Sigmoid colon (tissue), 6 donors: ENCODE measurements at regions not wholly inside any gene's neighbourhood (a gene's known extent, or its start where the extent isn't known, plus 50 kb on each side); places are given as distances from the start of the nearest gene placed in this dataset.

ENCODE experiments used
- DNase-seq: peaks from one replicate; pipeline ENCODE4 v3.0.0-alpha.2; 2019
- H3K27ac ChIP-seq, 4 donors: fragments of 200-600 bp; sonication (generic); one replicate each; pipeline ENCODE4 v1.5.1; 2016 to 2019; ENCODE audit warnings: mild to moderate bottlenecking in 1 of 4
- H3K27me3 ChIP-seq, 3 donors: fragments of 200-600 bp; sonication (generic); one replicate each; pipeline ENCODE4 v1.5.1; 2019; ENCODE audit warnings: mild to moderate bottlenecking in 1 of 3
- H3K36me3 ChIP-seq, 4 donors: fragments of 200-600 bp; sonication (generic); one replicate each; pipeline ENCODE4 v1.5.1; 2016 to 2019
- H3K4me1 ChIP-seq, 4 donors: fragments of 200-600 bp; sonication (generic); one replicate each; pipeline ENCODE4 v1.5.1; 2017 to 2019
- H3K4me3 ChIP-seq, 4 donors: fragments of 200-600 bp; sonication (generic); one replicate each; pipeline ENCODE4 v1.5.1; 2017 to 2019; ENCODE audit warnings: mild to moderate bottlenecking in 2 of 4, moderate library complexity in 1 of 4
- H3K9me3 ChIP-seq, 4 donors: fragments of 200-600 bp in 3 of 4; sonication (generic) in 3 of 4; one replicate each; pipeline versions ENCODE4 v1.5.1 to v1.6.1; 2013 to 2019
- EP300 ChIP-seq, 4 donors: sonication (generic); formaldehyde crosslinking; IDR thresholded peaks; one replicate each; pipeline ENCODE4 v1.6.1; 2017; ENCODE audit warnings: antibody characterized with exemption in 4 of 4
- POLR2A ChIP-seq, 2 donors: fragments of 450-650 bp; IDR thresholded peaks; one replicate each; pipeline ENCODE4 v1.6.1; 2016; ENCODE audit warnings: antibody characterized with exemption in 2 of 2, mild to moderate bottlenecking in 2 of 2, moderate library complexity in 2 of 2
- POLR2AphosphoS5 ChIP-seq, 4 donors: sonication (generic); formaldehyde crosslinking; IDR thresholded peaks; one replicate each; pipeline ENCODE4 v1.6.1; 2017; ENCODE audit warnings: antibody characterized with exemption in 4 of 4
- WGBS, 2 donors: extraction: QIAGEN DNeasy Blood & Tissue Kit; methylation state at CpG; one replicate each; pipeline ENCODE4 v1.1.7; 2013; 5-methylcytosine and 5-hydroxymethylcytosine counted together
- intact Hi-C: fragments of 100-400 bp; cut with DNase I; formaldehyde crosslinking; loops from one replicate; pipeline ENCODE4 v1.15.1; 2023
- TF ChIP-seq, protein P1 (sequence below), 4 experiments: fragments of 450-650 bp in 3 of 4; fragments of 200-600 bp in 1 of 4; IDR thresholded peaks; one replicate each; pipeline ENCODE4 v1.5.1; 2016 to 2019; ENCODE audit warnings: antibody characterized with exemption in 4 of 4, mild to moderate bottlenecking in 3 of 4, moderate library complexity in 2 of 4
- donor health status: healthy with polysubstance abuse.
- donor health status: healthy.

GRCh38 chr11:69568809-69569097 lies 72.2 kb upstream of the CCND1 start:
- no peak for DNase-seq
- Histone ChIP-seq H3K27ac (no peak overlapping the region), H3K36me3 (no peaks in the 10 kb centered on the region), H3K27me3 (no peaks in the 10 kb centered on the region), H3K9me3 (no peaks in the 10 kb centered on the region), H3K4me3 (no peak overlapping the region), H3K4me1 (no peaks in the 10 kb centered on the region)
- TF ChIP-seq, protein P1, sequence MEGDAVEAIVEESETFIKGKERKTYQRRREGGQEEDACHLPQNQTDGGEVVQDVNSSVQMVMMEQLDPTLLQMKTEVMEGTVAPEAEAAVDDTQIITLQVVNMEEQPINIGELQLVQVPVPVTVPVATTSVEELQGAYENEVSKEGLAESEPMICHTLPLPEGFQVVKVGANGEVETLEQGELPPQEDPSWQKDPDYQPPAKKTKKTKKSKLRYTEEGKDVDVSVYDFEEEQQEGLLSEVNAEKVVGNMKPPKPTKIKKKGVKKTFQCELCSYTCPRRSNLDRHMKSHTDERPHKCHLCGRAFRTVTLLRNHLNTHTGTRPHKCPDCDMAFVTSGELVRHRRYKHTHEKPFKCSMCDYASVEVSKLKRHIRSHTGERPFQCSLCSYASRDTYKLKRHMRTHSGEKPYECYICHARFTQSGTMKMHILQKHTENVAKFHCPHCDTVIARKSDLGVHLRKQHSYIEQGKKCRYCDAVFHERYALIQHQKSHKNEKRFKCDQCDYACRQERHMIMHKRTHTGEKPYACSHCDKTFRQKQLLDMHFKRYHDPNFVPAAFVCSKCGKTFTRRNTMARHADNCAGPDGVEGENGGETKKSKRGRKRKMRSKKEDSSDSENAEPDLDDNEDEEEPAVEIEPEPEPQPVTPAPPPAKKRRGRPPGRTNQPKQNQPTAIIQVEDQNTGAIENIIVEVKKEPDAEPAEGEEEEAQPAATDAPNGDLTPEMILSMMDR (IDR thresholded peaks at IDR 0.05) = no peak
- no peak for TF ChIP-seq POLR2A (IDR thresholded peaks at IDR 0.05)
- TF ChIP-seq POLR2AphosphoS5 (IDR thresholded peaks at IDR 0.05) = no peak
- TF ChIP-seq EP300 (IDR thresholded peaks at IDR 0.05) = no peak
- WGBS, 2 donors = 43 to 76% methylated on average over 4 of the region's 4 CpGs
- intact Hi-C loops = loop anchor here (10.0 kb wide), 1 partner anchor 596 kb away; no protein-coding TSS in a partner anchor

DNA sequence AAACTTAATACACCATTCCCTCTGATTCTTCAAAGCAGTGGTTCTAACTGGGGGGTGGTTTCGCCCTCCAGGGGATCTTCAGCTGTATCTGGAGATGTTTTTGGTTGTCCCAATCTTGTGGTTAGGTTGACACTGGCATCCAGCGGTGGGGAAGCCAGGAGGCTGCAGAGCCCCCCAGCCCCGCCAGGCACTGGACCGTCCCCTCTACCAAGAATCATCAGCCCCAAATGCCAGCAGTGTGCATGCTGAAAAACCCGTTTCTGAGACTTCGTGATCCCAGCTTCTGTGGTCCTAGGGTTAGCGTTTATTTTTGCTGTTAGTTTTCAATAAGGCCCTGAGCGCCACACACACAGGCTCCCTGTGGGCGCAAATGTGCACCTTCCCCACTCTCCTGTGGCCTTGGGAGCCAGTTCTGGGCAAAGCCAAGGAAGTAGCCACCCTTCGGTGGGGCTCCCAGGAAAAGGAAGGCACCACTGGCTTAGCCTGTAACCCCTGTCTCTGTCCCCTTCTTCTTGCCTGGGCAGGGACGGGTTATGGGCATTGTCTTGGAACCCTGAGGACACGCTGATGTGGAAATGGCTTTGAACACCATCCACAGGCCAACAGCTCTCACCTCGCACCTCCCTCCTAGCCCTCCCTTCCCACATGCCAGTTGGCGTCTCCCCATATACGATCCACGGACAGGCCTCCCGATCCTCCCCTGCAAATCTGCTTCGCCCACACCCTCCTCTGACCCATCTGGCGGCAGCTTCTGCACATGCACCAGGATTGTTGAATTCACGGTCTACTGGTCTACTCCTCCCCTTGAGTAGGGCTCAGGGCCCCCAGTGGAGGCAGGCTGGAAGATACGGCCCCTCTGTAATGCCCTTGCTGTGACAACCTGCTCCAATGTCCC lies 71.4 kb upstream of the CCND1 start:
- no peak for TF ChIP-seq POLR2AphosphoS5 (IDR thresholded peaks at IDR 0.05)
- TF ChIP-seq EP300 (IDR thresholded peaks at IDR 0.05) = no peak
- no peak for TF ChIP-seq POLR2A (IDR thresholded peaks at IDR 0.05)
- TF ChIP-seq, protein P1 (IDR thresholded peaks at IDR 0.05) = no peak
- Histone ChIP-seq H3K4me3 (no peak overlapping the region), H3K27ac (no peak overlapping the region), H3K27me3 (no peaks in the 10 kb centered on the region), H3K9me3 (no peaks in the 10 kb centered on the region), H3K36me3 (no peaks in the 10 kb centered on the region), H3K4me1 (no peaks in the 10 kb centered on the region)
- 92% methylated on average over 21 of the region's 21 CpGs for WGBS, 2 donors
- no peak for DNase-seq
- intact Hi-C loops = loop anchor here (10.0 kb wide), 1 partner anchor 595 kb away; no protein-coding TSS in a partner anchor

GRCh38 chr11:69572233-69572860 lies 68.6 kb upstream of the CCND1 start:
- DNase-seq = no peak
- Histone ChIP-seq H3K36me3 (no peaks in the 10 kb centered on the region), H3K4me3 (no peak overlapping the region), H3K9me3 (no peaks in the 10 kb centered on the region), H3K27me3 (no peaks in the 10 kb centered on the region), H3K4me1 (no peaks in the 10 kb centered on the region), H3K27ac (no peak overlapping the region)
- 85 to 91% methylated on average over 11 of the region's 11 CpGs for WGBS, 2 donors
- intact Hi-C loops = no loop called here
- no peak for TF ChIP-seq POLR2AphosphoS5 (IDR thresholded peaks at IDR 0.05)
- TF ChIP-seq, protein P1 (IDR thresholded peaks at IDR 0.05) = no peak
- no peak for TF ChIP-seq POLR2A (IDR thresholded peaks at IDR 0.05)
- TF ChIP-seq EP300 (IDR thresholded peaks at IDR 0.05) = no peak

DNA sequence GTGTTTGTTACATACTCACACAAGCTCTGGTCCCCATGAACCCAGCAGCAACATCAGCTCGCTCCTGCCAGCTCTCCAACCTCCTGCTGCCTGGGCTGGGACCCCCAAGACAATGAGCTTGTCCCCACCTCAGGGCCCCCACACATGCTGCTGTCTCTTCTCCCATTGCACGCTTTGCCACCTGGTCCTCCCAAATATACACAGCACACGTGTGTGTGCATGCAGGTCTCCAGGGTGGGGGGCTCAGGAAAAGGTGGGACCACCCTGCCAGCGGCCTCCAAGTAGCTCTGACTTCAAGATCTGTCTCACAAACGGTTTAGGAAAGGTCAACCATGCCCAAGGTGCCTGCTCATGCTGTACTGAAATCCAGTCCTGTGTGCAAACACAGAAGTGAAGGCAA lies 68.1 kb upstream of the CCND1 start:
- Histone ChIP-seq H3K27ac (no peak overlapping the region), H3K9me3 (no peaks in the 10 kb centered on the region), H3K4me3 (no peak overlapping the region), H3K4me1 (no peaks in the 10 kb centered on the region), H3K36me3 (no peaks in the 10 kb centered on the region), H3K27me3 (no peaks in the 10 kb centered on the region)
- DNase-seq = no peak
- intact Hi-C loops = no loop called here
- TF ChIP-seq POLR2A (IDR thresholded peaks at IDR 0.05) (no peak), EP300 (IDR thresholded peaks at IDR 0.05) (no peak), POLR2AphosphoS5 (IDR thresholded peaks at IDR 0.05) (no peak)
- TF ChIP-seq, protein P1 (IDR thresholded peaks at IDR 0.05) = no peak
- 63 to 79% methylated on average over 5 of the region's 5 CpGs for WGBS, 2 donors
